ENCODE measurements at regions not wholly inside any gene's neighbourhood (a gene's known extent, or its start where the extent isn't known, plus 50 kb on each side); places are given as distances from the start of the nearest gene placed in this dataset.

DNA sequence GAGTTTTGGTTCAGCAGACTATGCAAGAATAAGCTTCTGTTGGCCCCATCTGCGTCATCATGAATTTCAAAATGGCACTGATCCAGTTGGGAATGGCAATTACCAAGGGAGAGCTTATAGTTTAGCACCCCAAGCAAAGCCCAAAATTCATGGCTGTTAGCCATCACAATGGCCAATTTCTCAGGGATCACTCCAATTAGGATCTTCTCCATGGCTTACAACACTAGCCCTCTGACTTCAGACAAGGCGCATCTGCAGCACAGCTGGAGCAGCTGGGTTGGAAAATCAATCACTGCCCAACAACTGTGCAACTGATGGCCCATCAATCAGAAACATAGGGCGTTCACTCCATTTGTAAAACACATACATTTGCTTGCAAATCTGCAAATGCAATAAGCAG is 273.6 kb downstream of the SRBD1 start:
- DNase-seq (ENCODE audit: low spot score in 2 of 2) (no peak), FAIRE-seq (no peak)

DNA sequence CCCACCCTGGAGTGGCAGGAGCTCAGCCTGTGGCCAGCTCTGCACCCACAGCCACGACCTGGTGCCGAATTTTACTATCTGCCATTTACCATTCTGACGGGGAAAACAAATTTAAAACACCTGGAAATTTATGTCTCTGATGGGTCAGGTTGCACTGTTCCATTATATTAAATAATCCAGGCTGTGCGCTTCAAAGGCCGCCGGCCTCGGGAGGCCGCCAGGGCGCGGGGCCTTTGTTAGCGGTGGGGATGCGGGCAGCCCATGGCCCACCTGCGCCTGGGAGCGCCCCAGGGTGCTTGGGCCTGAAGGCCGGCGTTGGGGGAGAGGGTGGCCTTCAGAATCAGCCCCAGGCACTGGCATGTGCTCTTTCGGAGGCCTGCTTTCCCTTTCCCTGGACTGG is 276.9 kb downstream of the SRBD1 start:
- FAIRE-seq: no peak
- no peak for DNase-seq (ENCODE audit: low spot score in 2 of 2)

GRCh38 chr2:45332567-45332966 is 278.5 kb downstream of the SRBD1 start:
- FAIRE-seq: no peak
- DNase-seq (ENCODE audit: low spot score in 2 of 2): no peak

DNA sequence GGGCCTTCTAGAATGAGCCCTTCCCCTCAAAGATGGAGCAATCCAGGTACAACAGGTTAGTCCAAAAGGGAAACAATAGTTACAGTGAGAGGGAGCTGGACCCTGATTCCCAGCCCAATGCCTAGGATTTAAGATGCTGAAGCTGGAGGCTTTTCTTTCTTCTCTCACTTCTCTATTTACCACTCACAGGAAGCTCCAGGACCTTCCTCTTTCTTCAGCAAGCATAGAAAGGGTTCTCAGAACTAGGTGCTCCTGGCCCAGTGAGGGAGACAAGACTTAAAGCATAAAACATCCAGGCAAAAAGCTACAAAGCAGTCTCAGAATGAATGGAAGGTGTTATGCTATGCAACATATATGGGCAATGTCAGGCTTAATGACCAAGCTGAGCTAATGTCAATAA is 279.0 kb downstream of the SRBD1 start:
- DNase-seq (ENCODE audit: low spot score in 2 of 2) (no peak), FAIRE-seq (no peak)

DNA sequence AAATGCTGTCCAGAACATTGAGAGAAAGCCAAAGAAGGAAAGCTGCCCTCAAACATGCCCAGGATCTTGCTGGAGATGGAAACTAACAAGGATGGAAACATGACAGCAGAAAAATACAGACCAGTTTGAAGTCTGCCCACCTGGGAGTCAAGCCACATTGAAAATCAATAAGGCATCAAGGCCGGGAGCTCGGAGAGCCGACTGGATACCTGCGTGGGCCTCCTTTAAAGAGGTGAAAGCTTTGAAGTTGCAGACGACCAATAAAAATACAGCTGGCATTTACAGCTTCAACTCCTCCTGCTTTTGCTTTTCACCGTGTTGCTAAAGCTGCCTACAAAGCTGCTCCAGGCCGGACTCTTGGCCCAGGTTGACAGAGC is 279.7 kb downstream of the SRBD1 start:
- DNase-seq (ENCODE audit: low spot score in 2 of 2) (no peak), FAIRE-seq (no peak)

- FAIRE-seq (no peak), DNase-seq (ENCODE audit: low spot score in 2 of 2) (no peak)
These were observed 280.2 kb downstream of the SRBD1 start for GRCh38 chr2:45330637-45331409.

GRCh38 chr2:45330108-45330507 is 281.0 kb downstream of the SRBD1 start:
- FAIRE-seq: no peak

DNA sequence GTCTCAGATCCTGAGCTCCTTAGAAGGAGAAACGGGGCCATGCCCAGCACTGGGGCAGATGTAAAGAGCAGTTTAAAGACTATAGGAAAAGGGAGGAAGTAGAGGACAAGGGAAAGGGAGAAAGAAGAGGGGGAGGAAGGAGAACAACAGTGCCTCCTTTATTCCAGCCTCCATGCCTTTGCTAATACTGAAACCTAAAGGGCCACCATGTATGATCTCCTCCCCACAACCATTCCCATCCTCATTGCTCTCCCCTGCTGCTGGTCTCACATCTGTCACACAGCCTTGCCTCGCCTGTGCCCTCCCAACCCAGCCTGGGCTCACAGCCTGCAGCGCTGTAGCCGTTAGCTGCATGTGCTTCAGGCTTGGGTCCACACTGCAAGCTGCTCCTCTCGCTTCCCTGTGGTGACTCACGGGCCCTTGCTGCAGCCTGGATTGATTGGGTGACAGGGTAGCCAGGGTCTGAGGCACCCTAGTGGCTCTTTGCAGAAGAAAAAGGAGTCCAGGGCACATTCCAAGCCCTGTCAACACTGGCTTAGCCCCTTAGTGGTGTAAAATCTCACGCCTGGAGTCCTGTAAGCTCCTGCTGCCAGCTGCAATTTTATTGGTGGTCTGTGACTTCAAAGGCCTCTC is 281.9 kb downstream of the SRBD1 start:
- FAIRE-seq (no peak), DNase-seq (ENCODE audit: low spot score in 2 of 2) (no peak)

More at GRCh38 chr2:45330108-45330507, 281.0 kb downstream of the SRBD1 start:
- DNase-seq (ENCODE audit: low spot score in 2 of 2): no peak

GRCh38 chr2:45328264-45328870 is 282.7 kb downstream of the SRBD1 start:
- DNase-seq (ENCODE audit: low spot score in 2 of 2) (no peak), FAIRE-seq (no peak)

DNA sequence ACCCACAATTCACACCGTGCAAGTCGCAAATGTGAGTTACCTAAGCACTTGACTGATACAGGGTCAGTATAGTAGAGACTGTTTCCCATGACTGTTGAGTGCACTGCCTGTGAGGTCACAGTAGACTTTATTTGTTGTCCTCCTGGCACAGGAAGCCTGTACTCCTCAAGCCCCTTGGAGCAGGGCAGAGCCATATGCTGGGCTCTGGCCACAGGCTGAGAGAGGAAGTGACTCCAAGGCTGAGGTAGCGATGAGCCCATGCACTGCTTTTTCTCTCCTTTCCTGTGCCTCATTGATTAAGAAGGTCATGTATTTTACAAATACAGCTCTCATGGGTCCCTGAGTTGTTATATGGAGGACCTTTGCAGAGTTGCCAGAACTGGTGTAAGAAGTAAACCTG is 287.7 kb downstream of the SRBD1 start:
- no peak for DNase-seq (ENCODE audit: low spot score in 2 of 2)
- no peak for FAIRE-seq

DNA sequence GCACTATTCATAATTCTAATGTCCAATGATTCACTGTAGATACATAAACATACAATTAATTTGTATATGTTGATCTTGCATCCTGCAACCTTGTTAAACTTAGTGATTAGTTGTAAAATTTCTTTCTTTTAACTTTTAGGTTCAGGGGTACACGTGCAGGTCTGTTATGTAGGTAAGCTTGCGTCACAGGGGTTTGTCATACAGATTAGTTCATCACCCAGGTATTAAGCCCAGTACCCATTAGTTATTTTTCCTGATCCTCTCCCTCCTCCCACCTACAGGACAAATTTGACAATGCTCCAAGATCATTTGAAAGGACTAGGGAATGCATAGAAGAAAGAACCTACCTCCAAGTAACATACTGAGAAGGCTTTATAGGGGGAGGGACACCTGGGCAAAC is 290.1 kb downstream of the SRBD1 start:
- FAIRE-seq: no peak
- DNase-seq (ENCODE audit: low spot score in 2 of 2): no peak

- DNase-seq (ENCODE audit: low spot score in 2 of 2) (no peak), FAIRE-seq (no peak)
These were observed 291.2 kb downstream of the SRBD1 start for GRCh38 chr2:45319683-45320455.

DNA sequence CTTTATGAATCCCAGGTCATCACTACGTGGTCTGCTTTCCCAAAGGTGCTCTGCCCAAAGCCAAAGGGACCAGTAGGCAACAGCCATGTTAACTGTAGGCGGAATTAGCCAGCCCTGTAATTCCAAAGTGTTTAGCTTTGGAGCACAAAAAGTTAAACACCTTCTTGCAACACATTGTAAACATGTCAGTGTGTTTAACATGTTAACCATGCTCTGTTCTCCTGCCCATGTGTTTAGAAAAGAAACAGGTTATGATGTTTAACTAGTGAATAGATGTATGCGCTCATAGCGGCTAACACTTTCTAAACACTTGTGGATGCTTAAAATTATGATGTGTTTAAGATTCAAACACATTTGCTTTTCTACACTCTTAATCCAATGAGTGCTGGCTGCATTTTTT is 292.4 kb downstream of the SRBD1 start:
- FAIRE-seq: no peak
- no peak for DNase-seq (ENCODE audit: low spot score in 2 of 2)

GRCh38 chr2:45316576-45317338 is 294.3 kb downstream of the SRBD1 start:
- FAIRE-seq (no peak), DNase-seq (ENCODE audit: low spot score in 2 of 2) (no peak)

DNA sequence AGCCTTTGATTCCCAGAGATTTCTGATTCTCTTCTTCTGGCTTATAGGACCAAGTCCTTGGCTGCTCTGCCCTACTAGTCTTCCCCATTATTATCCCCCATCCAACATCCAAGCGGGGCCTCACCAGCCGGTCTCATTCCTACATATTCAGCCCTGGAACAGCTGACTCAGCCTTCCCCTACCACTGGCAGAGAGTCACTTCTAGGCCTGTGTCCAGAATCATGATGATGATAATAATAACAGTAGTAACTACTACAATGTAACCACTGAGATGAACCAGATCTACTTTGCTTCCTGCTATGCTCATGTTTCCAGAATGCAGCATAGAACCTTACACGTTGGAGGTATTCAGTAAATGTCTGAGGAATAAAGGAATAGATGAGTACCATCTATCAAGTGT is 295.2 kb downstream of the SRBD1 start:
- no peak for DNase-seq (ENCODE audit: low spot score in 2 of 2)
- FAIRE-seq: no peak

DNA sequence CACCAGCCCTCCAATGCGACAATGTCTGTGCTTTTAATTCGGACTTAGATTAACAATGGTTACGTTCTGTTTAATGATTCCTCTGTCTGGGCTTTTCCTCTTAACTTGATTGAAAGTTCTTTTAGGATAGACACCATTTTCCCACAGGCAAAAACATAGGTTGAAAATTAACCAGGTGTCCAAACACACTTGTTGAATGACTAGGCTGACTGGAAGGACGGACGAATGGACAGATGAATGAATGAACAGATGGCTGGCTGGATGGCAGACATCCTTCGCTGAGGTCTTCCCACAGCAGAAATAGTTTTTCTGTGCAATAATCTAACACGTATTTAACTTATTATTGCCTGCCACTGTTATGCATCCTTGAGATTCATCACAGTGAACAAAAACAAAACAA is 298.8 kb downstream of the SRBD1 start:
- FAIRE-seq (no peak), DNase-seq (ENCODE audit: low spot score in 2 of 2) (no peak)

GRCh38 chr2:45311559-45311958 is 299.5 kb downstream of the SRBD1 start:
- no peak for DNase-seq (ENCODE audit: low spot score in 2 of 2)
- FAIRE-seq: no peak

- FAIRE-seq: no peak
- DNase-seq (ENCODE audit: low spot score in 2 of 2): no peak
These were observed 297.9 kb upstream of the SIX2 start for GRCh38 chr2:45307147-45307546.

GRCh38 chr2:45305599-45305998 is 296.3 kb upstream of the SIX2 start:
- no peak for FAIRE-seq
- DNase-seq (ENCODE audit: low spot score in 2 of 2): no peak

- no peak for FAIRE-seq
- no peak for DNase-seq (ENCODE audit: low spot score in 2 of 2)
These were observed 294.4 kb upstream of the SIX2 start for GRCh38 chr2:45303417-45304202.

Measured in frontal cortex (tissue), 3 donors.